ENCODE measurements at regions not wholly inside any gene's neighbourhood (a gene's known extent, or its start where the extent isn't known, plus 50 kb on each side); places are given as distances from the start of the nearest gene placed in this dataset.

- TF ChIP-seq SIN3A (conservative IDR thresholded peaks at IDR 0.05 in 1 of 2, IDR thresholded peaks at IDR 0.05 in 1 of 2; ENCODE audit: low read depth in 1 of 2, low read length in 2 of 2) (no peak), CHD1 (IDR thresholded peaks at IDR 0.05; ENCODE audit: low read depth, low read length) (no peak), POU5F1 (IDR thresholded peaks at IDR 0.05; ENCODE audit: low read depth, low read length) (no peak), USF2 (IDR thresholded peaks at IDR 0.05; ENCODE audit: low read length) (no peak), RXRA (IDR thresholded peaks at IDR 0.05; ENCODE audit: insufficient read depth, low read depth, low read length) (no peak)
These were observed 193.5 kb upstream of the ID4 start (continued) for GRCh38 chr6:19643713-19644112.

Data from H1 (cell line).